ENCODE measurements at regions not wholly inside any gene's neighbourhood (a gene's known extent, or its start where the extent isn't known, plus 50 kb on each side); places are given as distances from the start of the nearest gene placed in this dataset.

DNA sequence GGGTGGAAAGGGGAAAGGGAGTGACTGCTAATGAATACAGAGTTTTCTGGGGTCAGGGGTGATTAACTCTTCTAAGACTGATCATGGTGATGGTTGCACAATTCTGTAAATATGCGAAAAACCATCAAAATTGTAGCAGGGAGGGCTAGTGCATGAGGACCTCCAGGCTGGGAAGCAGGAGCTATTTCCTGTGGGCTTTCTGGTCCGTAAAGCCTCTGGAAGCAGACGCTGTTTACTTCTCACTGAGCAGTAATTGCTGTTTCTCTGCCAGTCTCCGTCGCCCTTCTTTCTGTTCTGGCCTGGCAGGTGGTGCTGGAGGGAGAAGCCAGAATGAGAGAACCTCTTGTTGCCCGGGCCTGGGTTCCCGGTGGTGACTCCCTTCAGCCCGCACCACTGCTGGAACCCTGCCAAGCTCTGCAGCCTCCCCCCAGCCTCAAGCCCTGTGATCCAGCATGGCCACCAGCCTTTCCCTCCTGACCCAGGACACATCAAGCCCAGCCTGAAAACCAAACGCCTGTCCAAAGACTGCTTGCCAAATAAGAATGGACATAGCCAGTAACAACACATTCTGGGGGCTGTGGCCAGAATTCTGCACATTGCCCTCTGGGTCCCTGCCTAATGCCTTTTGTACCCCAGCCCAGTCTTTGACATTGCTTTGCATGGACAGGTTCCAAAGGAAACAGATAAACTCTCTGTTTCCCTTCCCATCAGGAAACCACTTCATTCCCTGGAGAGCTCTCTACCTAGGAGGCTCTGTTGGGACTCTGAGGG is 201.0 kb upstream of the NAV2 start:
- DNase-seq (no peak), ATAC-seq (ENCODE audit: insufficient read depth, low read depth) (no peak)
- no peaks in the 10 kb centered on the region for H3K79me2 ChIP-seq (ENCODE audit: insufficient read depth, low read length)
- H3K9ac ChIP-seq (ENCODE audit: low read depth, low read length) = no peak overlapping the region
- H3K9me3 ChIP-seq (ENCODE audit: insufficient read depth, low read length, severe bottlenecking) = no peaks in the 10 kb centered on the region
- H3K27me3 ChIP-seq (ENCODE audit: insufficient read depth, low read length, poor library complexity) = peaks cover 23% of the 10 kb centered on the region
- H2AFZ ChIP-seq (ENCODE audit: low read depth, low read length) = no peak overlapping the region
- no peak for TF ChIP-seq EZH2 (IDR thresholded peaks at IDR 0.05; ENCODE audit: borderline replicate concordance, low read depth, low read length, severe bottlenecking)
- TF ChIP-seq, protein P1, sequence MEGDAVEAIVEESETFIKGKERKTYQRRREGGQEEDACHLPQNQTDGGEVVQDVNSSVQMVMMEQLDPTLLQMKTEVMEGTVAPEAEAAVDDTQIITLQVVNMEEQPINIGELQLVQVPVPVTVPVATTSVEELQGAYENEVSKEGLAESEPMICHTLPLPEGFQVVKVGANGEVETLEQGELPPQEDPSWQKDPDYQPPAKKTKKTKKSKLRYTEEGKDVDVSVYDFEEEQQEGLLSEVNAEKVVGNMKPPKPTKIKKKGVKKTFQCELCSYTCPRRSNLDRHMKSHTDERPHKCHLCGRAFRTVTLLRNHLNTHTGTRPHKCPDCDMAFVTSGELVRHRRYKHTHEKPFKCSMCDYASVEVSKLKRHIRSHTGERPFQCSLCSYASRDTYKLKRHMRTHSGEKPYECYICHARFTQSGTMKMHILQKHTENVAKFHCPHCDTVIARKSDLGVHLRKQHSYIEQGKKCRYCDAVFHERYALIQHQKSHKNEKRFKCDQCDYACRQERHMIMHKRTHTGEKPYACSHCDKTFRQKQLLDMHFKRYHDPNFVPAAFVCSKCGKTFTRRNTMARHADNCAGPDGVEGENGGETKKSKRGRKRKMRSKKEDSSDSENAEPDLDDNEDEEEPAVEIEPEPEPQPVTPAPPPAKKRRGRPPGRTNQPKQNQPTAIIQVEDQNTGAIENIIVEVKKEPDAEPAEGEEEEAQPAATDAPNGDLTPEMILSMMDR (IDR thresholded peaks at IDR 0.05; ENCODE audit: borderline replicate concordance, extremely low read depth, low read length, poor library complexity, severe bottlenecking) = no peak
- H3K4me1 ChIP-seq (ENCODE audit: insufficient read depth, low read length) = no peaks in the 10 kb centered on the region
- no peak overlapping the region for H3K4me3 ChIP-seq (ENCODE audit: low read depth in 1 of 2, low read length in 2 of 2)
- H3K27ac ChIP-seq (ENCODE audit: low read length) = no peak overlapping the region
- no peaks in the 10 kb centered on the region for H4K20me1 ChIP-seq (ENCODE audit: insufficient read depth, low read length)
- no peaks in the 10 kb centered on the region for H3K36me3 ChIP-seq (ENCODE audit: insufficient read depth, low read length)
- no peak overlapping the region for H3K4me2 ChIP-seq (ENCODE audit: insufficient read depth, low read length)

DNA sequence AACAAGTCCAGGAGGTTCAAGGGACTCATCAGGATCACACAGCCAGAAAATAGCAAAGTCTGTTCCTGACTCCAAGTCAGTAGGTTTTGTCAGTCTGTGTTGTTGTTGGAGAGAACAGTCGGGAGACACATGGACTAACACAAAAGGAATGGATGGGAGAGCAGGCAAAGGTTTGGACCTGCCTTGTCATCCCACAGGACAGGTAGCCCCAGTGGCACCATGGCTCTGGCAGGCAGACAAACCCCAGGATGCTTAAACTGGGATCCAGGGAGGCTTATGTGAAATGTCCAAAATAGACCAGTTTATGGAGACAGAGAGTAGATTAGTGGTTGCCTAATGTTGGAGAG is 201.6 kb upstream of the NAV2 start:
- H3K4me1 ChIP-seq (ENCODE audit: insufficient read depth, low read length) = no peaks in the 10 kb centered on the region
- no peaks in the 10 kb centered on the region; the same call in 1 of the 2 replicates for H4K20me1 ChIP-seq (ENCODE audit: insufficient read depth, low read length)
- H3K27me3 ChIP-seq (ENCODE audit: insufficient read depth, low read length, poor library complexity) = peaks cover 23% of the 10 kb centered on the region
- H3K4me2 ChIP-seq (ENCODE audit: insufficient read depth, low read length) = no peak overlapping the region
- H3K27ac ChIP-seq (ENCODE audit: low read length) = no peak overlapping the region
- H3K4me3 ChIP-seq (ENCODE audit: low read depth in 1 of 2, low read length in 2 of 2) = no peak overlapping the region
- no peaks in the 10 kb centered on the region for H3K9me3 ChIP-seq (ENCODE audit: insufficient read depth, low read length, severe bottlenecking)
- ATAC-seq (ENCODE audit: insufficient read depth, low read depth) (no peak), DNase-seq (no peak)
- no peak overlapping the region for H3K9ac ChIP-seq (ENCODE audit: low read depth, low read length)
- H3K79me2 ChIP-seq (ENCODE audit: insufficient read depth, low read length) = no peaks in the 10 kb centered on the region
- TF ChIP-seq, protein P1 (IDR thresholded peaks at IDR 0.05; ENCODE audit: borderline replicate concordance, extremely low read depth, low read length, poor library complexity, severe bottlenecking) = no peak
- no peak for TF ChIP-seq EZH2 (IDR thresholded peaks at IDR 0.05; ENCODE audit: borderline replicate concordance, low read depth, low read length, severe bottlenecking)
- H2AFZ ChIP-seq (ENCODE audit: low read depth, low read length) = no peak overlapping the region
- H3K36me3 ChIP-seq (ENCODE audit: insufficient read depth, low read length) = no peaks in the 10 kb centered on the region

GRCh38 chr11:19510468-19510867 is 202.2 kb upstream of the NAV2 start:
- no peak overlapping the region for H2AFZ ChIP-seq (ENCODE audit: low read depth, low read length)
- DNase-seq (no peak), ATAC-seq (ENCODE audit: insufficient read depth, low read depth) (no peak)
- H3K27me3 ChIP-seq (ENCODE audit: insufficient read depth, low read length, poor library complexity) = peaks cover 23% of the 10 kb centered on the region
- no peaks in the 10 kb centered on the region; the same call in 1 of the 2 replicates for H4K20me1 ChIP-seq (ENCODE audit: insufficient read depth, low read length)
- no peaks in the 10 kb centered on the region for H3K4me1 ChIP-seq (ENCODE audit: insufficient read depth, low read length)
- H3K79me2 ChIP-seq (ENCODE audit: insufficient read depth, low read length) = no peaks in the 10 kb centered on the region
- no peak overlapping the region for H3K27ac ChIP-seq (ENCODE audit: low read length)
- no peak overlapping the region for H3K4me2 ChIP-seq (ENCODE audit: insufficient read depth, low read length)
- H3K4me3 ChIP-seq (ENCODE audit: low read depth in 1 of 2, low read length in 2 of 2) = no peak overlapping the region
- H3K36me3 ChIP-seq (ENCODE audit: insufficient read depth, low read length) = no peaks in the 10 kb centered on the region
- TF ChIP-seq, protein P1 (IDR thresholded peaks at IDR 0.05; ENCODE audit: borderline replicate concordance, extremely low read depth, low read length, poor library complexity, severe bottlenecking) = no peak
- no peak for TF ChIP-seq EZH2 (IDR thresholded peaks at IDR 0.05; ENCODE audit: borderline replicate concordance, low read depth, low read length, severe bottlenecking)
- H3K9ac ChIP-seq (ENCODE audit: low read depth, low read length) = no peak overlapping the region
- no peaks in the 10 kb centered on the region for H3K9me3 ChIP-seq (ENCODE audit: insufficient read depth, low read length, severe bottlenecking)
